CD8-positive, alpha-beta memory T cell (primary cell): ENCODE measurements at regions not wholly inside any gene's neighbourhood (a gene's known extent, or its start where the extent isn't known, plus 50 kb on each side); places are given as distances from the start of the nearest gene placed in this dataset.
A peak's percentile ranks its signal among the peaks of the same experiment; 100 is the strongest.
"Not testable (repeated sequence)": the region's sequence is repeated elsewhere in the genome, so short reads cannot be mapped to it uniquely, and the experiment has no call there.

Experiments used
- CTCF ChIA-PET: fragments of 350-600 bp; sonication (Branson Sonifier 250); formaldehyde crosslinking; loops from one replicate; lab custom pipeline; 2021; ENCODE audit warnings: antibody characterized with exemption; lab: Charles Lee
- POLR2A ChIA-PET: fragments of 350-600 bp; sonication (Branson Sonifier 250); formaldehyde crosslinking; loops from one replicate; lab custom pipeline; 2021; ENCODE audit warnings: antibody characterized with exemption; lab: Charles Lee
- DNase-seq, 5 donors: peaks; one replicate each; pipeline versions ENCODE4 v3.0.0 to v3.0.0-alpha.2; 2020 to 2022; ENCODE audit warnings: mixed read lengths in 1 of 5
- H3K27ac ChIP-seq: one replicate; pipeline ENCODE4 v1.7.0; 2013; ENCODE audit warnings: low read depth, mild to moderate bottlenecking, low read length, moderate library complexity
- H3K27me3 ChIP-seq: 2 replicates; pipeline ENCODE4 v1.7.0; 2013; ENCODE audit warnings: low read length, mild to moderate bottlenecking; ENCODE audit not compliant: insufficient read depth, poor library complexity, severe bottlenecking
- H3K36me3 ChIP-seq: 2 replicates; pipeline ENCODE4 v1.7.0; 2013; ENCODE audit warnings: mild to moderate bottlenecking, low read length, moderate library complexity; ENCODE audit not compliant: insufficient read depth
- H3K4me1 ChIP-seq: 2 replicates; pipeline ENCODE4 v1.7.0; 2013; ENCODE audit warnings: mild to moderate bottlenecking, low read length, moderate library complexity; ENCODE audit not compliant: insufficient read depth
- H3K4me3 ChIP-seq: 2 replicates; pipeline ENCODE4 v1.7.0; 2013; ENCODE audit warnings: mild to moderate bottlenecking, low read length
- H3K9me3 ChIP-seq: 2 replicates; pipeline ENCODE4 v1.7.0; 2013; ENCODE audit warnings: mild to moderate bottlenecking, low read length
- H3K27ac Mint-ChIP-seq, 8 donors: one replicate each; pipeline ENCODE4 v1.8.0; 2020 to 2021; ENCODE audit warnings: mixed read lengths in 8 of 8, mild to moderate bottlenecking in 6 of 8, inconsistent platforms in 3 of 8, moderate library complexity in 3 of 8
- H3K27me3 Mint-ChIP-seq, 2 donors: one replicate each; pipeline ENCODE4 v1.8.0; 2020 to 2021; ENCODE audit warnings: mixed read lengths in 2 of 2, mild to moderate bottlenecking in 1 of 2, moderate library complexity in 1 of 2
- H3K36me3 Mint-ChIP-seq, 3 donors: one replicate each; pipeline ENCODE4 v1.8.0; 2020 to 2021; ENCODE audit warnings: mixed read lengths in 3 of 3, inconsistent platforms in 1 of 3, mild to moderate bottlenecking in 1 of 3
- H3K4me1 Mint-ChIP-seq, 3 donors: one replicate each; pipeline ENCODE4 v1.8.0; 2020 to 2021; ENCODE audit warnings: mixed read lengths in 3 of 3, inconsistent platforms in 1 of 3, mild to moderate bottlenecking in 1 of 3
- H3K4me3 Mint-ChIP-seq, 7 donors: one replicate each; pipeline ENCODE4 v1.8.0; 2020 to 2021; ENCODE audit warnings: mixed read lengths in 7 of 7, mild to moderate bottlenecking in 6 of 7, moderate library complexity in 4 of 7, inconsistent platforms in 2 of 7
- H3K9me3 Mint-ChIP-seq, 5 donors: one replicate each; pipeline ENCODE4 v1.8.0; 2020 to 2022; ENCODE audit warnings: mixed read lengths in 5 of 5, mild to moderate bottlenecking in 3 of 5, moderate library complexity in 2 of 5, inconsistent platforms in 1 of 5

DNA sequence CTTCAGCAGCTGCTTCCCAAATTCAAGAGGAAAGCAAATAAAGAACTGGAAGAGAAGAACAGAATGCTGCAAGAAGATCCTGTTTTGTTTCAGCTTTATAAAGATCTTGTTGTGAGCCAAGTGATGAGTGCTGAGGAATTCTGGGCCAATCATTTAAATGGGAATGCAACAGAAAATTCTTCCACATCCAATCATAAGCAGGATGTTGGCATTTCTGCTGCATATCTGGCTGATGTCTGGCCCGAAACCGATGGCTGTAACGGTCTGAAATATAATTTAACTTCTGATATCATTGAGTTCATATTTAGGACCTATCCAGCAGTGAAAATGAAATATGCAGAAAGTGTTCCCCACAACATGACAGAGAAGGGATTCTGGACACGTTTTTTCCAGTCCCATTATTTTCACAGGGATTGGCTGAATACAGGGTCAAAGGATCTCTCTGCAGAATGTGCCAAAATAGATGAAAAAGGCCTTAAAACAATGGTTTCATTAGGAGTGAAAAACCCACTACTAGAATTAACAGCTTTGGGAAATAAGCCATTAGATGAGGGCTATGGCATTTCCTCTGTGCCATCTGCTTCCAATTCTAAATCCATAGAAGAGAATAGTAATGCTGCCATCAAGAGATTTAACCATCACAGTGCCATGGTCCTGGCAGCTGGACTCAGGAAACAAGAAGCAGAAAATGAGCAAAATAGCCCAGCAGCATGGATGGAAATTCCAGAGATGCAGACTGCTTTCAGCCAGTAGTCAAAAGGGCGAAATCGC, 175.6 kb downstream of the MC4R start:
- Mint-ChIP-seq H3K36me3 (no peaks in the 10 kb centered on the region), H3K4me3 (no peak overlapping the region), H3K27ac (no peak overlapping the region), H3K27me3 (no peaks in the 10 kb centered on the region), H3K9me3 (peaks cover 0 to 2% (median 0%) of the 10 kb centered on the region in 5 donors), H3K4me1 (no peaks in the 10 kb centered on the region)
- Histone ChIP-seq H3K27ac (no peak overlapping the region), H3K4me1 (no peaks in the 10 kb centered on the region), H3K9me3 (no peaks in the 10 kb centered on the region), H3K27me3 (no peaks in the 10 kb centered on the region), H3K4me3 (no peak overlapping the region), H3K36me3 (no peaks in the 10 kb centered on the region)
- DNase-seq: no peak
- CTCF ChIA-PET: no interaction called here
- POLR2A ChIA-PET: no interaction called here

DNA sequence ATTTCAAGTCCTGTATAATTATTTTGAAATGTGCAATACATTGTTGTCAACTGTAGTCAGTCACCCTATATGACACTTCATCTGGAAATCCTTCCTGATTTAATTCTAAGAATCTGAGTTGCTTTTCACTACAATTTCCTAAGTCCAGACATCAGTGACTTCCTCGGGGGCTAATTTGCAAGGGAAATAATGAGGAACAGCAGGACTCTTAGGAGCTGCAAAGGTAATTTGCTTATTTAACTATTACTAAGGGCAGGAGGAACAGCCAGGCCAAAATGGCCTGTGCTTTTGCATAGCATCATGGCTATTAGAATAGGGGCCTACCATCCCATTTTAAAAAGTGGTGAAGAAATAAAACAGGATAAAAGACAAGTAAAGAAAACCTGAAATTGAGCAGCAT, 178.8 kb downstream of the MC4R start:
- H3K9me3 ChIP-seq: no peaks in the 10 kb centered on the region
- H3K27ac ChIP-seq: no peak overlapping the region
- CTCF ChIA-PET: no interaction called here
- Mint-ChIP-seq H3K27ac (no peak overlapping the region), H3K4me3 (no peak overlapping the region), H3K4me1 (no peaks in the 10 kb centered on the region), H3K9me3 (peaks cover 0 to 2% (median 0%) of the 10 kb centered on the region in 5 donors), H3K36me3 (no peaks in the 10 kb centered on the region), H3K27me3 (no peaks in the 10 kb centered on the region)
- POLR2A ChIA-PET: no interaction called here
- no peaks in the 10 kb centered on the region for H3K36me3 ChIP-seq
- no peak overlapping the region for H3K4me3 ChIP-seq
- no peaks in the 10 kb centered on the region for H3K4me1 ChIP-seq
- H3K27me3 ChIP-seq: no peaks in the 10 kb centered on the region
- no peak for DNase-seq

DNA sequence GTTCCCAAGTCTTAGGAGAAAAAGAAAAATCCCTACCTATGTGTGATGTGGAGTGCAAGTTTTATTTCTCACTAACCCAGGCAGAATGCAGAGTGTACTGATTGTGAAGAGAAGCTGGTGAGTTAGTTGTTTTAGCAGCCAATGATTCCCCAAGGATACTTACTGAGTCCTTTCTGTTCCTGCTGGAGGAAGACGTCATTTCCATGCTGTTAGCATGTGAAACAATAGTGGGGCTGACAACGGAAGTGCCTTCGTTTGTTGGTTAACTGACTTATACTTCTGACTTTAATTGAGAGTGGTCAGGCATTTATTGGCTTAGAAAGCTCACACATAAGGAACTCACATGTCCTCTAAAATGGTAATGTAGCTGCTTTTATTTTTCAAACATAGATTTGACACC, 180.6 kb downstream of the MC4R start:
- H3K9me3 Mint-ChIP-seq: peaks cover 0 to 2% (median 0%) of the 10 kb centered on the region in 5 donors
- no peaks in the 10 kb centered on the region for H3K4me1 ChIP-seq
- no peak for DNase-seq
- H3K9me3 ChIP-seq: no peaks in the 10 kb centered on the region
- H3K27me3 Mint-ChIP-seq: no peaks in the 10 kb centered on the region
- H3K27me3 ChIP-seq: no peaks in the 10 kb centered on the region
- H3K36me3 ChIP-seq: no peaks in the 10 kb centered on the region
- H3K4me1 Mint-ChIP-seq: no peaks in the 10 kb centered on the region
- no peak overlapping the region for H3K27ac Mint-ChIP-seq
- no peak overlapping the region for H3K4me3 ChIP-seq
- H3K27ac ChIP-seq: no peak overlapping the region
- ChIA-PET CTCF (no interaction called here), POLR2A (no interaction called here)
- no peaks in the 10 kb centered on the region for H3K36me3 Mint-ChIP-seq
- H3K4me3 Mint-ChIP-seq: no peak overlapping the region

GRCh38 chr18:60189856-60190255, 182.7 kb downstream of the MC4R start:
- no peak for DNase-seq
- Mint-ChIP-seq H3K4me1 (no peaks in the 10 kb centered on the region), H3K27ac (peak overlapping the region in 1 of 8 donors; percentile 9), H3K9me3 (no peaks in the 10 kb centered on the region), H3K27me3 (no peaks in the 10 kb centered on the region), H3K36me3 (no peaks in the 10 kb centered on the region), H3K4me3 (no peak overlapping the region)
- ChIA-PET CTCF (no interaction called here), POLR2A (no interaction called here)
- H3K27ac ChIP-seq: no peak overlapping the region
- H3K9me3 ChIP-seq: no peaks in the 10 kb centered on the region
- H3K4me3 ChIP-seq: no peak overlapping the region
- H3K27me3 ChIP-seq: no peaks in the 10 kb centered on the region
- H3K4me1 ChIP-seq: no peaks in the 10 kb centered on the region
- no peaks in the 10 kb centered on the region for H3K36me3 ChIP-seq

- ChIA-PET CTCF (no interaction called here), POLR2A (no interaction called here)
- no peaks in the 10 kb centered on the region for H3K36me3 ChIP-seq
- Mint-ChIP-seq H3K27me3 (no peaks in the 10 kb centered on the region), H3K27ac (no peak overlapping the region), H3K9me3 (no peaks in the 10 kb centered on the region), H3K4me1 (no peaks in the 10 kb centered on the region), H3K4me3 (no peak overlapping the region), H3K36me3 (no peaks in the 10 kb centered on the region)
- DNase-seq: no peak
- no peak overlapping the region for H3K4me3 ChIP-seq
- no peaks in the 10 kb centered on the region for H3K4me1 ChIP-seq
- no peaks in the 10 kb centered on the region for H3K27me3 ChIP-seq
- H3K27ac ChIP-seq: no peak overlapping the region
- no peaks in the 10 kb centered on the region for H3K9me3 ChIP-seq
These were observed 183.6 kb downstream of the MC4R start for GRCh38 chr18:60188958-60189357.

- Mint-ChIP-seq H3K27ac (no peak overlapping the region), H3K4me1 (no peaks in the 10 kb centered on the region), H3K27me3 (no peaks in the 10 kb centered on the region), H3K9me3 (peaks cover 0 to 12% (median 0%) of the 10 kb centered on the region in 5 donors), H3K36me3 (no peaks in the 10 kb centered on the region), H3K4me3 (no peak overlapping the region)
- ChIA-PET CTCF (no interaction called here), POLR2A (no interaction called here)
- Histone ChIP-seq H3K27me3 (no peaks in the 10 kb centered on the region), H3K4me1 (no peaks in the 10 kb centered on the region), H3K36me3 (no peaks in the 10 kb centered on the region), H3K4me3 (no peak overlapping the region), H3K9me3 (no peaks in the 10 kb centered on the region), H3K27ac (no peak overlapping the region)
- no peak for DNase-seq
These were observed 190.4 kb downstream of the MC4R start for GRCh38 chr18:60182223-60182622.

- H3K4me3 ChIP-seq: no peak overlapping the region
- Mint-ChIP-seq H3K4me3 (no peak overlapping the region), H3K36me3 (no peaks in the 10 kb centered on the region), H3K27ac (no peak overlapping the region), H3K27me3 (no peaks in the 10 kb centered on the region), H3K4me1 (no peaks in the 10 kb centered on the region), H3K9me3 (peaks cover 0 to 12% (median 0%) of the 10 kb centered on the region in 5 donors)
- H3K9me3 ChIP-seq: no peaks in the 10 kb centered on the region
- no peaks in the 10 kb centered on the region for H3K27me3 ChIP-seq
- H3K27ac ChIP-seq: no peak overlapping the region
- H3K4me1 ChIP-seq: no peaks in the 10 kb centered on the region
- no peaks in the 10 kb centered on the region for H3K36me3 ChIP-seq
- ChIA-PET CTCF (no interaction called here), POLR2A (no interaction called here)
- no peak for DNase-seq
These were observed 191.9 kb downstream of the MC4R start for GRCh38 chr18:60180671-60181070.

DNA sequence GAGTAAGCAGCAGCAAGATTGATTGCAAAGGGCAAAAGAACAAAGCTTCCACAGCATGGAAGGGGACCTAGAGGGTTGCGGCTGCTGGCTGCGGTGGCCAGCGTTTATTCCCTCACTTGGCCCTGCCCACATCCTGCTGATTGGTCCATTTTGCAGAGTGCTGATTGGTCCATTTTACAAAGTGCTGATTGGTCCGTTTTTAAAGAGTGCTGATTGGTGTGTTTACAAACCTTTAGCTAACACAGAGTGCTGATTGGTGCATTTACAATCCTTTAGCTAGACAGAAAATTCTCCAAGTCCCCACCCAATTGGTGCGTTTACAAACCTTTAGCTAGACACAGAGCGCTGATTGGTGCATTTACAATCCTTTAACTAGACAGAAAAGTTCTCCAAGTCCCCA, 194.4 kb downstream of the MC4R start:
- H3K4me3 Mint-ChIP-seq, CTCF ChIA-PET, H3K27me3 ChIP-seq, H3K36me3 Mint-ChIP-seq, POLR2A ChIA-PET, H3K27ac ChIP-seq, H3K4me1 ChIP-seq, H3K36me3 ChIP-seq, H3K4me3 ChIP-seq, H3K27ac Mint-ChIP-seq, H3K4me1 Mint-ChIP-seq, H3K27me3 Mint-ChIP-seq, DNase-seq, H3K9me3 ChIP-seq: not testable (repeated sequence)
- H3K9me3 Mint-ChIP-seq: peaks cover 0 to 12% (median 0%) of the 10 kb centered on the region in 5 donors
